ENCODE measurements at regions not wholly inside any gene's neighbourhood (a gene's known extent, or its start where the extent isn't known, plus 50 kb on each side); places are given as distances from the start of the nearest gene placed in this dataset.

DNA sequence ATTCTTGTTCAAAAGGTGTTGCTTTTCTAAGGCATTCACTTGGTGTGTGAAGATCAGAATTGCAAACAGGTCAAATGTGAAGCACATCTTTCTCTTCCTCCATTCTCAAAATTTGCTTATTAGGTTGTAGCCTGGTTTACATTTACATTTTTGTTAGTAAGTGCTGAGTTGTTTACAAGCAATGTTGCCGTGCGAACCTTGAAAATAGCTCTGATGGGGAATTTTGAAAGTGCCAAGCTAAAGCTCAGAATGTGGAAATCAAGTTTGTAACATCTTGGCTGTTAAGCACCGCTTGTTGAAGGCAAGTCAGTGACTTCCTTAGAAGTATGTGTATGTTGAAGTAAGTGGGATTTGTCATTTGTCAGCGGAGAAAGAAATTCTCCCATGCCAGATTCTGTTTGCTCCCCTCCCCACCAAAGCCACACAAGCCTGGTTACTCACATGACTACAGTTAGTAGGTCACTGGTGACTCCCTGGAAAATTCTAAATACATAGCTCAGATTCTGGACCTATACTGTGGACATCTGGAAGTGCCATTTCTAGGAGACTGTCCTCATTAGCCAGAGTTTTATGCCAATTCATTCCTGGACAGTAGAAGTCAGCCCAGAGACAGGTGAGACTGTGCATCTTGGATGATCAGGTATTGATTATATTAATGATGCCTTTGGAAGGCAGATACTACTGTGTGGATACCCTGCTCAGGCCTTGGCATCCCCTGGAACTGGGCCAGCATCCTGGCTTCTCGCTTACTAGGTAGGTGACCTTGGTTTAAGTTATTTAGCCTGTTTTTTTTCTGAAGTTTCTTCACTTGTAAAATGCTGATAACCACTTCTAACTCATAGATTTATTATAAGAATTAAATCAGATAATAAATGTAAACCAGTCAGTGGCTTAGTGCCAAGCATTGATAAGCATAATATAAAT is 390.6 kb upstream of the SEMA6D start:
- TF ChIP-seq, protein P1, sequence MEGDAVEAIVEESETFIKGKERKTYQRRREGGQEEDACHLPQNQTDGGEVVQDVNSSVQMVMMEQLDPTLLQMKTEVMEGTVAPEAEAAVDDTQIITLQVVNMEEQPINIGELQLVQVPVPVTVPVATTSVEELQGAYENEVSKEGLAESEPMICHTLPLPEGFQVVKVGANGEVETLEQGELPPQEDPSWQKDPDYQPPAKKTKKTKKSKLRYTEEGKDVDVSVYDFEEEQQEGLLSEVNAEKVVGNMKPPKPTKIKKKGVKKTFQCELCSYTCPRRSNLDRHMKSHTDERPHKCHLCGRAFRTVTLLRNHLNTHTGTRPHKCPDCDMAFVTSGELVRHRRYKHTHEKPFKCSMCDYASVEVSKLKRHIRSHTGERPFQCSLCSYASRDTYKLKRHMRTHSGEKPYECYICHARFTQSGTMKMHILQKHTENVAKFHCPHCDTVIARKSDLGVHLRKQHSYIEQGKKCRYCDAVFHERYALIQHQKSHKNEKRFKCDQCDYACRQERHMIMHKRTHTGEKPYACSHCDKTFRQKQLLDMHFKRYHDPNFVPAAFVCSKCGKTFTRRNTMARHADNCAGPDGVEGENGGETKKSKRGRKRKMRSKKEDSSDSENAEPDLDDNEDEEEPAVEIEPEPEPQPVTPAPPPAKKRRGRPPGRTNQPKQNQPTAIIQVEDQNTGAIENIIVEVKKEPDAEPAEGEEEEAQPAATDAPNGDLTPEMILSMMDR (IDR thresholded peaks at IDR 0.05), result no peak
- no peak for TF ChIP-seq ZFX (IDR thresholded peaks at IDR 0.05; ENCODE audit: borderline replicate concordance)
